Colonic mucosa (tissue), 4 donors: ENCODE measurements at regions not wholly inside any gene's neighbourhood (a gene's known extent, or its start where the extent isn't known, plus 50 kb on each side); places are given as distances from the start of the nearest gene placed in this dataset.

Experiments used
- DNase-seq: peaks from one replicate; pipeline ENCODE4 v3.0.0-alpha.2; 2020
- H3K27ac ChIP-seq: fragments of 200-600 bp; one replicate; pipeline ENCODE4 v1.8.0; 2021
- H3K27me3 ChIP-seq: fragments of 200-600 bp; one replicate; pipeline ENCODE4 v1.8.0; 2021
- H3K36me3 ChIP-seq: fragments of 200-600 bp; one replicate; pipeline ENCODE4 v1.8.0; 2021
- H3K4me1 ChIP-seq: fragments of 200-600 bp; one replicate; pipeline ENCODE4 v1.8.0; 2021; ENCODE audit warnings: mild to moderate bottlenecking
- H3K4me3 ChIP-seq: fragments of 200-600 bp; one replicate; pipeline ENCODE4 v1.8.0; 2021
- H3K9ac ChIP-seq, 2 donors: one replicate each; pipeline ENCODE4 v1.7.0; 2013; ENCODE audit warnings: control low read depth in 2 of 2, low read depth in 2 of 2, low read length in 2 of 2
- H3K9me3 ChIP-seq: fragments of 200-600 bp; one replicate; pipeline ENCODE4 v1.8.0; 2021
- CTCF ChIP-seq: fragments of 200-600 bp; IDR thresholded peaks from one replicate; pipeline ENCODE4 v1.8.0; 2022; ENCODE audit warnings: antibody characterized with exemption, mild to moderate bottlenecking
- intact Hi-C: fragments of 100-400 bp; cut with DNase I; formaldehyde crosslinking; loops from one replicate; pipeline ENCODE4 v1.14.1; 2022
- donor health status: healthy.
- donor health status: DM: no; HTN: no; CAD: no.
- donor health status: DM: no; HTN: no; CAD: no.

- DNase-seq: no peak
- no peaks in the 10 kb centered on the region for H3K36me3 ChIP-seq
- no peak overlapping the region for H3K27ac ChIP-seq
- no peaks in the 10 kb centered on the region for H3K4me1 ChIP-seq
- H3K9ac ChIP-seq: no peak overlapping the region
- H3K4me3 ChIP-seq: no peak overlapping the region
- intact Hi-C loops: no loop called here
- no peaks in the 10 kb centered on the region for H3K27me3 ChIP-seq
- TF ChIP-seq CTCF: no peak
- H3K9me3 ChIP-seq: no peaks in the 10 kb centered on the region
Observed at GRCh38 chr1:38622197-38622596, 237.4 kb downstream of the RRAGC start.

GRCh38 chr1:38616846-38617245, 242.7 kb downstream of the RRAGC start:
- H3K36me3 ChIP-seq: no peaks in the 10 kb centered on the region
- H3K4me1 ChIP-seq: no peaks in the 10 kb centered on the region
- no peak overlapping the region for H3K4me3 ChIP-seq
- DNase-seq: no peak
- no peak overlapping the region for H3K9ac ChIP-seq
- H3K27ac ChIP-seq: no peak overlapping the region
- no peaks in the 10 kb centered on the region for H3K27me3 ChIP-seq
- H3K9me3 ChIP-seq: no peaks in the 10 kb centered on the region
- intact Hi-C loops: no loop called here
- no peak for TF ChIP-seq CTCF

- Histone ChIP-seq H3K27me3 (no peaks in the 10 kb centered on the region), H3K4me1 (no peaks in the 10 kb centered on the region), H3K9ac (no peak overlapping the region), H3K27ac (no peak overlapping the region), H3K4me3 (no peak overlapping the region), H3K36me3 (no peaks in the 10 kb centered on the region), H3K9me3 (no peaks in the 10 kb centered on the region)
- intact Hi-C loops: no loop called here
- TF ChIP-seq CTCF: no peak
- no peak for DNase-seq
Observed at GRCh38 chr1:38615680-38616079, 243.9 kb downstream of the RRAGC start.

GRCh38 chr1:38614861-38615260, 244.7 kb downstream of the RRAGC start:
- Histone ChIP-seq H3K9me3 (no peaks in the 10 kb centered on the region), H3K4me1 (no peaks in the 10 kb centered on the region), H3K36me3 (no peaks in the 10 kb centered on the region), H3K4me3 (no peak overlapping the region), H3K9ac (no peak overlapping the region), H3K27me3 (no peaks in the 10 kb centered on the region), H3K27ac (no peak overlapping the region)
- DNase-seq: no peak
- no peak for TF ChIP-seq CTCF
- intact Hi-C loops: no loop called here

- intact Hi-C loops: no loop called here
Observed at GRCh38 chr1:38613996-38614395, 245.6 kb downstream of the RRAGC start.

More at GRCh38 chr1:38613996-38614395, 245.6 kb downstream of the RRAGC start:
- Histone ChIP-seq H3K27ac (no peak overlapping the region), H3K27me3 (no peaks in the 10 kb centered on the region), H3K36me3 (no peaks in the 10 kb centered on the region), H3K9ac (no peak overlapping the region), H3K4me3 (no peak overlapping the region), H3K4me1 (no peaks in the 10 kb centered on the region), H3K9me3 (no peaks in the 10 kb centered on the region)
- no peak for TF ChIP-seq CTCF
- DNase-seq: no peak
